ENCODE measurements at regions not wholly inside any gene's neighbourhood (a gene's known extent, or its start where the extent isn't known, plus 50 kb on each side); places are given as distances from the start of the nearest gene placed in this dataset.
"Not testable (repeated sequence)": the region's sequence is repeated elsewhere in the genome, so short reads cannot be mapped to it uniquely, and the experiment has no call there.

- DNase-seq (ENCODE audit: low read depth) = no peak
Measured at GRCh38 chr2:64795024-64795592, 141.4 kb upstream of the SERTAD2 start.

DNA sequence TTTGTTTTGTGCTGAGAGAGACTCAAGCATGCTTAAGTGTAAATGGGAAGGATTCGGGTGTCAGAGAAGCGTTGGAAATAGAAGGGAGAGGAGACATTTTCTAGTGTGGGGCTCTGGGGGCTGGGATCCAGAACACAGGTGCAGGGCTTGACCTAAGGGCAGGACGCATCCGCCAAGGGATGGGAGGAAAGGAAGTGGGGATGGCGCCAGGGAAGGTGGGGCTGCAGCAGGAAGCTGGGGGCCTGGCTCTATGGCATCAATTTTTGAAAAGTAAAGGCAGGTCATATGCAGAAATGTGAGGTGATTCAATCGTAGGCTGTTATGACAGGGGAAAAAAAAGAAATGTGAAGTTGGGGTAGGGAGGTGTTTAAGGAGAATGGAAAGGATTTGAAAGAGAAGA is 143.2 kb upstream of the SERTAD2 start:
- DNase-seq (ENCODE audit: low read depth) = no peak

- DNase-seq (ENCODE audit: low read depth) = no peak
Measured at GRCh38 chr2:64797881-64798575, 144.3 kb upstream of the SERTAD2 start.

DNA sequence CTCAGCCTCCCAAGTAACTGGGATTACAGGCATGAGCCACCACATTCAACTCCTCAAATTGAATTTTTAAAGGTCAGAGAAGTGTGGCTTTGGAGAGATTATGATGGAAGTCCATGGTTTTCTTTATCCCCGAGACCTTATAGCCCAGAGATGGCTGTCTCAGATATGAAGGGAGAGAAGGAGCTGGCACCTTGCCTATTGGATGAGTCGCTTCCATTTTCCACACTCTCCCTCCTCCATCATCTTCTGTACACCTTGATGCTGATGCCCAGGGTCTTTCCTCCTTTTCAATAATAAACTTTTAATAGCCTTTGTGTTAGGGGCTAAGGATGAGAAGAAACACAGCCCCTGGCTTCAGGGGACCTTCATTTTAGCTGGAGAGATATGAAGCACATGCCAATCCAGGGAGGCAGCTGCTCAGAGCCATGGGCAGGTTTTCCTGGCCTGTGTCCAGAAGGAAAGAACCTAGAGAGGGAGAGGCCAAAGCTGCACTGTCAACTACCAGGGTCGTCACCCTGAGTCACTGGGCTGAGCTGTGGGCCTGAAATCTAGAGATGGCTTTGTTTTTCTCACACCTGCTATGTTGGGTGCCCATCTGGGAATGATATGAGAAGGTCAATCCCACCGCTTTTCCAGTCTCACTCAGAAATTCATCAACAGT is 146.0 kb upstream of the SERTAD2 start:
- no peak for DNase-seq (ENCODE audit: low read depth)

GRCh38 chr2:64803776-64804175 is 150.1 kb upstream of the SERTAD2 start:
- no peak for DNase-seq (ENCODE audit: low read depth)

DNA sequence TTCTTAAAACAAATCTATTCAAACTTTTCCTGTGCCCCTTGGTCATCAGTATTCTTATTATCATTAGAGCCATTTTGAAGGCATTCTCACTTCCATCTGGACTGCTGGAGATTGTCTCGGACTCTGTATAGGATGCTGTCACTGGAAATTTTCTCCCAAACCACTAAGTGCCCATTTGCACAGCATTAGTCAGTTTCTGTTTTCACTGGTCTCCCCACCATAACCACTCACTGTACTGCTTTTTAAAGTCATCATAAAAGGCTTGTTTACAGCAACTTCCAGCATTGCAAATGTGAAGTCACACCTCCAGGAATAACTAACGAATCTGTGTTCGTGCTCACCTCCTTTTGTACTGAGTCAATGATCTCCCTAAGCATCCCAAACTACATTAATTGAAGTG is 150.9 kb upstream of the SERTAD2 start:
- DNase-seq (ENCODE audit: low read depth) = no peak

DNA sequence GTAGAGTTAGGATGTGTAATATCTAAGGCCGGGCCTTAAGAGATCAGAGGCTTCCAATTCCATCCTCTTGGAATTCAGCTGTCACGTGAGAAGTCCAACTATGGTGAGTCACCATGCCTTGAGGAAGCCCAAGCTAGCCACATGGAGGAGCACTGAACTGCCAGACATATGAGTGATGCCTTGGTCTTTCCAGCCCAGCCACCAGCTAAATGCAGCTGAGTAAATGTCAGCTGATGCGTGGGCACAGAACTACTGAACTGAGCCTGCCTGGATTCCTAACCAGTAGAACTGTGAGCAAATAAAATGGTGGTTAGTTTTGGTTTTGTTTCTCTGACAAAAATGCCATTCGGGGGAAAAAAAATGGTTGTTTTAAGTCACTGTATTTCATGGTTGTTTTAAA is 153.7 kb upstream of the SERTAD2 start:
- peak; percentile 84 for DNase-seq (ENCODE audit: low read depth)

GRCh38 chr2:64808092-64808491 is 154.4 kb upstream of the SERTAD2 start:
- no peak for DNase-seq (ENCODE audit: low read depth)

GRCh38 chr2:64808754-64809153 is 155.0 kb upstream of the SERTAD2 start:
- no peak for DNase-seq (ENCODE audit: low read depth)

DNA sequence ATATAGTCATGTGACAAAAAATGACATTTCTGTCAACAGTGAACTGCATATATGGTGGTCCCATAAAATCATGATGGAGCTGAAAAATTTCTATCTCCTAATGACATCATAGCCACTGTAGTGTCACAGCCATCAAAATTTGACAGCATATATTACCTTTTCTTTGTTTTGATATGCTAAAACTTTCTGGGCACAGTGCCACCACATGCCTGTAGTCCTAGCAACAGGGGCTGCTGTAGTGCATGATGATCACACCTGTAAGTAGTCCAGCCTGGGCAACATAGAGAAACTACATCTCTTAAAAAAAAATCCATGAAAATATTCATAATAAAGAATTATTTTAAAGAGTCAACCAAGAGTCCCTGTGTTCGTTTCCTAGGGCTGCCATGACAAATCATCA is 155.5 kb upstream of the SERTAD2 start:
- DNase-seq (ENCODE audit: low read depth) = no peak

- no peak for DNase-seq (ENCODE audit: low read depth)
Measured at GRCh38 chr2:64812285-64812684, 158.6 kb upstream of the SERTAD2 start.

DNA sequence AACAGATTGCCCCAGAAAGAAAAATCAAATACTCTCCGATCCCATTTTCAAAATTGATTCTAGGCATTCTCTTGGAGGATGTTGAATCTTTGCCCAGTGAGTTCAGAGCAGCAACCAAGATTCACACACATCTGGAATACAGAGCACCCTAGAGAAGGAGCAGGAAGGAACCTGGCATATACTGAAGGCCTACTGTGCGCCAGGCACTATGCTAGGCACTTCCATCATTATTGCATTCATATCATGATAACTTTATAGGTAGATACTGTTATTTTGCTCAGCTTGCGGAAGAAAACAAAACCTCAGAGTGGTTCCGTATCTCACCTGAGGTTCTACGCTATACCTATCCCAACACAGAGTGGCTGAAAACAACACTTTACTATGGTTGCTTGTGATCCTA is 160.3 kb upstream of the SERTAD2 start:
- DNase-seq (ENCODE audit: low read depth) = no peak

- DNase-seq (ENCODE audit: low read depth) = not testable (repeated sequence)
Measured at GRCh38 chr2:64816526-64816925, 162.8 kb upstream of the SERTAD2 start.

DNA sequence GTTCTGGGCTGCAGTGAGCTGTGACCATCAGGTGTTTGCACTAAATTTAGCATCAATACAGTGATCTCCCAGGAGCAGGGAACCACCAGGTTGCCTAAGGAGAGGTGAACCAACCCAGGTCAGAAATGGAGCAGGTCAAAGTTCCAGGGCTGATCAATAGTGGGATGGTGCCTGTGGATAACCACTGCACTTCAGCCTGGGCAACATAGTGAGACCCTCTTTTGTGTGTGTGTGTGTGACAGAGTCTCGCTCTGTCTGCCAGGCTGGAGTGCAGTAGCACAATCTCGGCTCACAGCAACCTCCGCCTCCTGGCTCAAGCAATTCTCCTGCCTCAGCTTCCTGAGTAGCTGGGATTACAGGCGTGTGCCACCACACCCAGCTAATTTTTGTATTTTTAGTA is 163.7 kb upstream of the SERTAD2 start:
- no peak for DNase-seq (ENCODE audit: low read depth)

DNA sequence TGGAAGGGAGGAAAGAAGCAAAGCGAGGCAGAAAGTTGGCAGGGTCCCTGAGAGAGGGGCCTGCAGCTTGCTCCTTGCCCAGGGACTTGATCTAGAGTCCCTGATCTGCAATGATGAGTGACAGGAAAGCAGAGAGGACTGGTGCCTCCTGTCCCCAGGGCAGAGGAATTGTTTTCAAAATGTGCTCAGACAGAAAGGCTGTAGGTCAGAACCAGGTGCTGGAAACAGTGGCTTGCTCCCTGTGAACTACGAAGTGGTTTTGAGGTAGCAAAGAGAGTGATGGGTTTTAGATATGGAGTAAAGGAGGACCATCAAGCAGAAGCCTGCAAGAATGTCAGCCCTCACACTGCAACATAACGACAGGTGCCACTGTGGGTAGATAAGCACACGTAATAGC is 164.9 kb upstream of the SERTAD2 start:
- DNase-seq (ENCODE audit: low read depth) = no peak

DNA sequence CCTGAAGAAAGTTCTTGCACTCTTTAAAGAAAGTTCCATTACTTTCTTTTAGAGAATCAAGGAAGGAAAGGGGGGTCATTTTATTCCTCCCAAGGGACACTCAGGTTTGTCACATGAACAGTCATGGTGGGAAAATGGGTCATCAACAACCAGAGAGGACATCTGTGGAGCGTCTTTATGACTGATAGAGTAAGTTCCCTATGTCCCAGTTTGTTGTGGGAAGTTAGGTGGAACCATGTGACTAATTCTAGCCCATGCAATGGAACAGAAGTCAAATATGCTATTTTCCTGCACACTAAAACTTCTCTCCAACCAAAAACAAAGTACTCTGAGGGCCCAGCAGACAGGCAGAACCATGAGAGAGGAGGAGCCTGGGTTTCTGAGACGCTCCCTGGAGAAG is 165.6 kb upstream of the SERTAD2 start:
- no peak for DNase-seq (ENCODE audit: low read depth)

DNA sequence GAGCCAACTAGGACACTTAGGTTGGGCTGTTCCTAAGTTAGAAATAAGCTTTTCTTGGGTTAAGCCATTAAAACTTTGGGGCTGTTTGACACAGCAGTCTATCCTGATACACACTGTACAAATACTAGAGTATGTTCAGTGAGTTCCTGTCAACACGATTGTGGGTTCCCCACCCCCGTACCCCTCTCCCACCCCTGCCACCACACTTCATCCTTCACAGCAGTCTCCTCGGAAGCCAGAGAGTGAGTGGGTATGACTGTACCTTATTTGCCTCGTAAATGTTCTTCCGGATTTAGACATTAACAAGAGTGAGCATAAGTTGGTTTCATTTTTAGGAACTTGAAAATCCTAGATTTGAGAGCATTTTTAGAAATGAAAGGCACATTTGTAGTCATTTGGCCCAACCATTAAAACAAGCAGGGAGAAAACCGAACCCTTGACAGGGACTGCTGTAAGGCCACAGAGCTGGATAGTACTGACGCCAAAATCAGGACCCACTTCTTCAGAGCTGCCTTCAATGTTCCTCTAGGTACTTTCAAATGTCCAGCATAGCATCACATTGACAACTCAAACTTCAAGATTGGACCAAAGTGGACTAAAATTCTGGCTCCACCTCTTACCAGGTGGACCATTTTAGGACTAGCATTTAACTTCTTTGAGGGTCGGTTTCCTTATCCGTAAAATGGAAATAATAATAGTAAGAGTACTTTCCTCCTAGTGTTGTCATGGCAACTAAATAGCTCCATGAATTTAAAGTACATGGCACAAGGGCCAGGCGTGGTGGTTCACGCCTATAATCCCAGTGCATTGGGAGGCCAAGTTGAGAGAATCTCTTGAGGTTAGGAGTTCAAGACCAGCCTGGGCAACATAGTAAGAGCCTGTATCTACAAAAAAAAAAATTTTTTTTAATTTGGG is 166.3 kb upstream of the SERTAD2 start:
- no peak for DNase-seq (ENCODE audit: low read depth)

DNA sequence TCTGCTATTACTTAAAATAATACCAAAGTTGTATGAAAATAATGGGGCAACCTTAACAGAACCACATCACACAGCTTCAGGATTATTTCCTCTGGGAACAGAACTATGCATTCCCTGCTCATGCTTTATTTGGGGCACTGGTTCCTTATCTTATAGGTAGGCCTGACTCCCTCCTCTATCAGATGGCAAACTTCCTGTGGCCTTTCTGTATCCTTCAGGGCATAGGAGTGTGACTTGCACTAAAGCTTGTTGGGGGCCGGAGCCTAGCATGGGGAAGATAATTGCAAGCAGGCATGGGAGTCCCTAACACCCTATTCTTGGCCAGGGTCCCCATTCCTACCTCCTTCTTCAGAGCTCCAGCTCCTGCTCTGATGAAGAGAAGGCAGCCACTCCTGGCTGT is 167.2 kb upstream of the SERTAD2 start:
- no peak for DNase-seq (ENCODE audit: low read depth)

DNA sequence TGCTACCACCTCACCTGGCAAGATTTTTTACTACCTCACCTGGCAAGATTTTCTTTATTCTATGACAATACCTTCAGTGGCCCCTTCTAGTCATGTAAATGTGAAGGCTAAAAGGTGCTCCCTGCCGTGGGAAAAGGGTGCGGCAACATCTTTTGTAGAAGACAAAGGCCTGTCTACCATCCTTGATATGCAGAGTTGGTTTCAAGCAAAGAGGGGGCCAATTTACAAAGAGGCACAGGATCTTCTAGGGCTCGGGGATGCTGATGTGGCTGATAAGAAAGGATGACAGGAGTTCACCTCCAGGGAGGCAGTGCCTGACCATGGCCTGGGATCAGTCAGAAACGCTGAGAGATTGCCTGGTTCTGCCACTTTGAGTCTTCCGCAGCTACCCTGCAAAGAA is 165.4 kb upstream of the SLC1A4 start:
- DNase-seq (ENCODE audit: low read depth) = no peak

- no peak for DNase-seq (ENCODE audit: low read depth)
Measured at GRCh38 chr2:64825831-64826491, 163.2 kb upstream of the SLC1A4 start.

DNA sequence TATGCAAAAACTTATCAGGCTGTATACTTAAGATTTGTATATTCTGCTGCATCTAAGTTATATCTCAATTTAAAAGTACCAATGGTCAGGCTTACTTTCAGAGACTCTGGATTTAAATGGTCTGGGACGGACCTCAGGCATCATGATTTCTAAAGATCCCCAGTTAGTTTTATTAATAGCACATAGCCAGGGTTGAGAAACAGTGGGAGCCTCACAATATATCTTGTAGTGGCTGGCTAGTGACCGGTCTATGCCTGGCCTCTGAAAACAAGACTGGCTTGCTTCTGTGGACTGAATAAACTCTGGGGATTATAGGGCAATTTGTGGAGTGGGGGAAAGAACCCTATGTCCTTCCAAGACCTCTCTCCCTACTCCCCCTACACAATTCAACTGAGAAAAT is 162.5 kb upstream of the SLC1A4 start:
- no peak for DNase-seq (ENCODE audit: low read depth)

GRCh38 chr2:64828261-64828660 is 160.9 kb upstream of the SLC1A4 start:
- DNase-seq (ENCODE audit: low read depth) = no peak
